H1 (cell line): ENCODE measurements at regions not wholly inside any gene's neighbourhood (a gene's known extent, or its start where the extent isn't known, plus 50 kb on each side); places are given as distances from the start of the nearest gene placed in this dataset.
"Not testable (repeated sequence)": the region's sequence is repeated elsewhere in the genome, so short reads cannot be mapped to it uniquely, and the experiment has no call there.

Experiments used
- CTCF ChIA-PET: fragments of 300-600 bp; sonication (Branson Sonifier 250); formaldehyde crosslinking; loops from one replicate; lab custom pipeline; 2021; ENCODE audit not compliant: partially characterized antibody; lab: Charles Lee
- POLR2A ChIA-PET: fragments of 300-600 bp; sonication (Branson Sonifier 250); formaldehyde crosslinking; loops from one replicate; lab custom pipeline; 2021; ENCODE audit warnings: inconsistent platforms; ENCODE audit not compliant: partially characterized antibody; lab: Charles Lee
- DNase-seq, 2 experiments: peaks; one replicate each; pipeline versions ENCODE4 v3.0.0 to v3.0.0-alpha.2; 2010 to 2022; ENCODE audit warnings: low spot score in 2 of 2, low read depth in 1 of 2, mixed read lengths in 1 of 2
- FAIRE-seq: peaks from 2 replicates; lab custom pipeline; 2011; peaks lifted over from hg19 to GRCh38; lab: Jason Lieb, UNC
- H2AFZ ChIP-seq: 2 replicates; pipeline ENCODE4 v1.8.1; 2012; ENCODE audit warnings: low read length, inconsistent platforms
- H2AK5ac ChIP-seq: 2 replicates; pipeline ENCODE4 v1.6.1; 2013; ENCODE audit warnings: low read depth, low read length
- H2BK120ac ChIP-seq: replicated peaks from 2 replicates; pipeline ENCODE3; 2013; ENCODE audit warnings: low read depth, low read length, inconsistent platforms
- H2BK12ac ChIP-seq: 2 replicates; pipeline ENCODE4 v1.6.1; 2013; ENCODE audit warnings: low read depth, low read length
- H2BK15ac ChIP-seq: 2 replicates; pipeline ENCODE4 v1.6.1; 2013; ENCODE audit warnings: low read length
- H2BK20ac ChIP-seq: 2 replicates; pipeline ENCODE4 v1.6.1; 2013; ENCODE audit warnings: low read length
- H2BK5ac ChIP-seq: 2 replicates; pipeline ENCODE4 v1.6.1; 2013; ENCODE audit warnings: low read depth, low read length
- H3K14ac ChIP-seq: 2 replicates; pipeline ENCODE4 v1.6.1; 2013; ENCODE audit warnings: inconsistent platforms; ENCODE audit not compliant: insufficient read length
- H3K18ac ChIP-seq: 2 replicates; pipeline ENCODE4 v1.6.1; 2013; ENCODE audit warnings: low read length; ENCODE audit errors: extremely low read depth
- H3K23ac ChIP-seq: 2 replicates; pipeline ENCODE4 v1.6.1; 2013; ENCODE audit warnings: inconsistent platforms; ENCODE audit not compliant: insufficient read length
- H3K23me2 ChIP-seq: 2 replicates; pipeline ENCODE4 v1.6.1; 2013; ENCODE audit warnings: low read depth, low read length
- H3K27ac ChIP-seq: 2 replicates; pipeline ENCODE4 v1.6.1; 2011; ENCODE audit warnings: low read depth, low read length, inconsistent platforms
- H3K27me3 ChIP-seq, 4 experiments: replicated peaks in 1 of 4; 1 replicate in 1 of 4; 2 replicates in 3 of 4; pipeline versions ENCODE4 v1.6.1 to v1.8.1; 2011 to 2013; ENCODE audit warnings: low read length in 3 of 4, mild to moderate bottlenecking in 3 of 4, inconsistent platforms in 2 of 4, mixed read lengths in 2 of 4, moderate library complexity in 1 of 4; ENCODE audit not compliant: control insufficient read depth in 3 of 4, insufficient read depth in 3 of 4; ENCODE audit errors: extremely low read depth in 1 of 4
- H3K36me3 ChIP-seq, 4 experiments: 2 replicates each; pipeline versions ENCODE4 v1.6.1 to v1.8.1; 2011 to 2013; ENCODE audit warnings: mild to moderate bottlenecking in 4 of 4, low read length in 3 of 4, moderate library complexity in 2 of 4, control low read depth in 1 of 4, inconsistent platforms in 1 of 4; ENCODE audit not compliant: insufficient read depth in 4 of 4, control insufficient read depth in 2 of 4
- H3K4ac ChIP-seq: replicated peaks from 2 replicates; pipeline ENCODE3; 2013; ENCODE audit warnings: low read length, low read depth, mixed read lengths, inconsistent platforms; ENCODE audit not compliant: insufficient read length
- H3K4me1 ChIP-seq, 4 experiments: replicated peaks in 1 of 4; 1 replicate in 1 of 4; 2 replicates in 3 of 4; pipeline versions ENCODE4 v1.6.1 to v1.8.1; 2011 to 2013; ENCODE audit warnings: low read length in 3 of 4, inconsistent platforms in 2 of 4, mixed read lengths in 1 of 4; ENCODE audit not compliant: insufficient read depth in 4 of 4, control insufficient read depth in 3 of 4
- H3K4me2 ChIP-seq, 2 experiments: 2 replicates each; pipeline versions ENCODE4 v1.6.1 to v1.8.1; 2011 to 2013; ENCODE audit warnings: low read depth in 2 of 2, low read length in 2 of 2, control low read depth in 1 of 2, inconsistent platforms in 1 of 2, mild to moderate bottlenecking in 1 of 2; ENCODE audit not compliant: insufficient read depth in 1 of 2
- H3K4me3 ChIP-seq, 4 experiments: fragments of 200-600, 300-600 bp in 1 of 4; sonication (generic), shearing (Covaris generic), sonication (Bioruptor Twin) in 1 of 4; 2 replicates each; pipeline versions ENCODE4 v1.5.1 to v1.8.1; 2011 to 2016; ENCODE audit warnings: low read length in 4 of 4, low read depth in 3 of 4, control low read depth in 2 of 4, inconsistent platforms in 2 of 4, mild to moderate bottlenecking in 2 of 4, mixed read lengths in 1 of 4, moderate library complexity in 1 of 4; ENCODE audit not compliant: insufficient read depth in 2 of 4; ENCODE audit errors: extremely low read depth in 1 of 4
- H3K56ac ChIP-seq: replicated peaks from 2 replicates; pipeline ENCODE3; 2013; ENCODE audit warnings: low read depth, mild to moderate bottlenecking, mixed read lengths, low read length, inconsistent platforms; ENCODE audit not compliant: insufficient read length
- H3K79me1 ChIP-seq: 2 replicates; pipeline ENCODE4 v1.6.1; 2013; ENCODE audit warnings: low read depth, low read length, control low read depth
- H3K79me2 ChIP-seq, 2 experiments: 2 replicates each; pipeline versions ENCODE4 v1.6.1 to v1.8.1; 2012 to 2013; ENCODE audit warnings: low read length in 2 of 2, mild to moderate bottlenecking in 2 of 2, inconsistent platforms in 1 of 2; ENCODE audit not compliant: insufficient read depth in 2 of 2, control insufficient read depth in 1 of 2
- H3K9ac ChIP-seq, 4 experiments: replicated peaks in 1 of 4; 1 replicate in 1 of 4; 2 replicates in 3 of 4; pipeline versions ENCODE4 v1.6.1 to v1.8.1; 2011 to 2013; ENCODE audit warnings: low read depth in 3 of 4, low read length in 3 of 4, control low read depth in 2 of 4, mild to moderate bottlenecking in 2 of 4, moderate library complexity in 2 of 4, inconsistent platforms in 1 of 4; ENCODE audit errors: extremely low read depth in 1 of 4
- H3K9me3 ChIP-seq, 2 experiments: 2 replicates each; pipeline versions ENCODE4 v1.6.1 to v1.8.1; 2012 to 2013; ENCODE audit warnings: mild to moderate bottlenecking in 2 of 2, moderate library complexity in 2 of 2, control low read depth in 1 of 2, inconsistent platforms in 1 of 2, low read depth in 1 of 2, low read length in 1 of 2, mixed read lengths in 1 of 2; ENCODE audit not compliant: insufficient read depth in 2 of 2
- H4K20me1 ChIP-seq, 2 experiments: replicated peaks in 1 of 2; 2 replicates each; pipeline versions ENCODE3 to v1.8.1; 2011 to 2013; ENCODE audit warnings: inconsistent platforms in 2 of 2, low read length in 2 of 2, mild to moderate bottlenecking in 1 of 2; ENCODE audit not compliant: insufficient read depth in 2 of 2, control insufficient read depth in 1 of 2
- H4K5ac ChIP-seq: 2 replicates; pipeline ENCODE4 v1.6.1; 2013; ENCODE audit warnings: low read length, low read depth, mixed read lengths, inconsistent platforms; ENCODE audit not compliant: insufficient read length
- H4K8ac ChIP-seq: 2 replicates; pipeline ENCODE4 v1.8.0; 2013; ENCODE audit warnings: mild to moderate bottlenecking, moderate library complexity, low read length, inconsistent platforms; ENCODE audit not compliant: insufficient read depth; ENCODE audit errors: extremely low read depth
- H4K91ac ChIP-seq: replicated peaks from 2 replicates; pipeline ENCODE3; 2013; ENCODE audit warnings: low read length, mixed read lengths, inconsistent platforms; ENCODE audit not compliant: insufficient read length
- CTBP2 ChIP-seq: IDR thresholded peaks from 2 replicates; pipeline ENCODE4 v1.7.0; 2011; ENCODE audit warnings: borderline replicate concordance, mild to moderate bottlenecking, moderate library complexity, mixed read lengths, low read length; ENCODE audit not compliant: insufficient read depth, insufficient read length
- SIRT6 ChIP-seq: IDR thresholded peaks from one replicate; pipeline ENCODE4 v1.7.1; 2012; ENCODE audit warnings: low read length, inconsistent platforms
- TBP ChIP-seq: IDR thresholded peaks from 2 replicates; pipeline ENCODE4 v1.6.1; 2011; ENCODE audit warnings: low read depth, low read length, improper control_type of control experiment
- WGBS, 2 experiments: shearing (Covaris generic) in 1 of 2; methylation state at CpG; one replicate each; pipeline versions ENCODE4 v1.1.6 to v1.1.7; 2013 to 2015; ENCODE audit warnings: low lambda C conversion rate in 2 of 2, mixed read lengths in 2 of 2, inconsistent platforms in 1 of 2, low coverage in 1 of 2, missing lambda C conversion rate in 1 of 2; ENCODE audit not compliant: insufficient replicate concordance in 2 of 2, insufficient coverage in 1 of 2, insufficient read length in 1 of 2; ENCODE audit errors: extremely low coverage in 1 of 2, missing lambda C conversion rate in 1 of 2; 5-methylcytosine and 5-hydroxymethylcytosine counted together
- TF ChIP-seq, protein P1 (sequence below): IDR thresholded peaks from 2 replicates; pipeline ENCODE4 v1.6.1; 2012; ENCODE audit warnings: inconsistent platforms

- TF ChIP-seq CTBP2 (no peak), TBP (no peak), SIRT6 (no peak)
- TF ChIP-seq, protein P1, sequence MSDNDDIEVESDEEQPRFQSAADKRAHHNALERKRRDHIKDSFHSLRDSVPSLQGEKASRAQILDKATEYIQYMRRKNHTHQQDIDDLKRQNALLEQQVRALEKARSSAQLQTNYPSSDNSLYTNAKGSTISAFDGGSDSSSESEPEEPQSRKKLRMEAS = no peak
Observed at GRCh38 chr9:40925149-40925548, 203.3 kb downstream of the FOXD4L6 start (continued).

DNA sequence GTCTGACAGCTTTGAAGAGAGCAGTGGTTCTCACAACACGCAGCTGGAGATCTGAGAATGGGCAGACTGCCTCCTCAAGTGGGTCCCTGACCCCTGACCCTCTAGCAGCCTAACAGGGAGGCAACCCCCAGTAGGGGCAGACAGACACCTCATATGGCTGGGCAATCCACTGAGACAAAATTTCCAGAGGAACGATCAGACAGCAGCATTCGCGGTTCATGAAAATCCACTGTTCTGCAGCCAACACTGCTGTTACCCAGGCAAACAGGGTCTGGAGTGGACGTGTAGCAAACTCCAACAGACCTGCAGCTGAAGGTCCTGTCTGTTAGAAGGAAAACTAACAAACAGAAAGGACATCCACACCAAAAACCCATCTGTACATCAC lies 212.1 kb downstream of the FOXD4L6 start:
- H3K79me1 ChIP-seq, H3K4me3 ChIP-seq, H4K20me1 ChIP-seq, H3K4ac ChIP-seq, H3K4me2 ChIP-seq, H2AK5ac ChIP-seq, H3K18ac ChIP-seq, FAIRE-seq, H3K23me2 ChIP-seq, H4K5ac ChIP-seq, H3K14ac ChIP-seq, POLR2A ChIA-PET, H3K23ac ChIP-seq, H3K4me1 ChIP-seq, H2BK12ac ChIP-seq, H2AFZ ChIP-seq, H3K9ac ChIP-seq, H4K91ac ChIP-seq, H3K79me2 ChIP-seq, CTCF ChIA-PET, H2BK20ac ChIP-seq, H3K36me3 ChIP-seq, H2BK5ac ChIP-seq, H2BK120ac ChIP-seq, H3K27ac ChIP-seq, H3K56ac ChIP-seq, H4K8ac ChIP-seq, H2BK15ac ChIP-seq: not testable (repeated sequence)
- DNase-seq = peak in 1 of 2 experiments; percentile 16
- WGBS, 2 experiments = 71% methylated on average over 5 of the region's 5 CpGs; no CpG with 5 or more reads in 1 of the 2 experiments
- Histone ChIP-seq H3K27me3 (peaks cover 2 to 10% (median 8%) of the 10 kb centered on the region in 4 experiments; a peak in 5 of 7 replicates), H3K9me3 (peaks cover 55 to 64% of the 10 kb centered on the region in 2 experiments)
